ENCODE measurements at regions not wholly inside any gene's neighbourhood (a gene's known extent, or its start where the extent isn't known, plus 50 kb on each side); places are given as distances from the start of the nearest gene placed in this dataset.

- H3K4me1 ChIP-seq (ENCODE audit: control insufficient read depth, insufficient read depth, low read length) = no peaks in the 10 kb centered on the region
- Mint-ChIP-seq H3K9me3 (peaks cover 79% of the 10 kb centered on the region), H3K36me3 (ENCODE audit: low read depth) (no peaks in the 10 kb centered on the region), H3K4me1 (no peaks in the 10 kb centered on the region), H3K27ac (no peak overlapping the region), H3K4me3 (no peak overlapping the region), H3K27me3 (ENCODE audit: insufficient read depth) (no peaks in the 10 kb centered on the region)
- 90 to 100% methylated on average over 1 to 4 of the region's 4 CpGs for WGBS, 2 experiments (ENCODE audit: insufficient coverage in 1 of 2, insufficient read length in 1 of 2)
- H3K9ac ChIP-seq (ENCODE audit: extremely low read depth, low read length, poor library complexity, severe bottlenecking) = no peak overlapping the region
- H3K9me3 ChIP-seq (ENCODE audit: control insufficient read depth, low read length) = no peaks in the 10 kb centered on the region
- DNase-seq = no peak
- no peak for TF ChIP-seq CTCF (conservative IDR thresholded peaks at IDR 0.05)
- no peaks in the 10 kb centered on the region for H3K27me3 ChIP-seq (ENCODE audit: control insufficient read depth, insufficient read depth, low read length, poor library complexity, severe bottlenecking)
- no peak overlapping the region for H3K4me3 ChIP-seq (ENCODE audit: low read length)
- H3K36me3 ChIP-seq (ENCODE audit: control insufficient read depth, insufficient read depth, low read length) = no peaks in the 10 kb centered on the region
- no peak overlapping the region for H3K27ac ChIP-seq (ENCODE audit: low read depth, low read length)
These were observed 248.0 kb downstream of the FGF13 start for GRCh38 chrX:138463476-138463875.

Measured in endodermal cell (in vitro differentiated cells).